SHP77 (cell line): ENCODE measurements at regions not wholly inside any gene's neighbourhood (a gene's known extent, or its start where the extent isn't known, plus 50 kb on each side); places are given as distances from the start of the nearest gene placed in this dataset.

Source experiments
- DNase-seq, 2 experiments: peaks; one replicate each; lab custom pipeline; 2025; lab: John Stamatoyannopoulos, UW

DNA sequence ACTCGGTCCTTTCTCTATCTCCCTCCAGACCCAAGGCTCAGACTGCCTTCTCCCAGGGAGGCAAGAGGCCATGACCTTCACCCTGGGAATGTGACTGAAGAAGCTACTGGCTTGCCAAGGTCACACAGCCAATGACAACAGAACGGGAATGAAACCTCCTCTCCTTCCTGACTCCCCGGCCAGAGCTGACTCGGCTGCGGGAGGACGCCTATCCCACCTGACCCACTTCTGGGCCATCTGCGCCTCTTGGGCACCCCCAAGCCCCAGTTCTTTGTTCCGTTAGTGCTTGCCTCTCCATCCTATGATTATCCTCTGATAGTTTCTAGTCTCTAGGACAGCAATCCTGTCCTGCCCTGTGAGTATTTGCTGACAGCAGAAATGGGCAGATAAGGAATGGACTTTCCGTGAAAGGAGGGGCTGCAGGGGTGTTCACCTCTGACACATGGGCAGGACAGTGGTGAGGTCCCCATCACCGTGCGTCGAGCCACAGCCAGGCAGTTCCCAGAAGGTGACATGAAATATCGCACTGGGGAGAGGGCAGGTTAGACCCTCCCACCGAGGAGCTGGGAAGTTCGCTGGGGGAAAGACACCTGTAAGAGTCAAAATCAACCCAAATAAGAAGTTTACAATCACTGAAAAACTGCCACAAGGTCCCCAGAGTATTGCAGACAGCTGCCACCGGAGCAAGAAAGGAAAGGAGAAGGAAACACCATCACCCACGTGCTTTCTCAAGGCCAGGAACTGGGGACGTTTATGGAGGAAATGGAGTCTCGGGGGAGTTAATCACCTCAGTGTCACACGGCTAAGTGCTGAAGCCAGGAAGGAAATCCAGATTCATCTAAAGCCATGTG, 63.0 kb downstream of the INSIG1 start:
- DNase-seq, result no peak

DNA sequence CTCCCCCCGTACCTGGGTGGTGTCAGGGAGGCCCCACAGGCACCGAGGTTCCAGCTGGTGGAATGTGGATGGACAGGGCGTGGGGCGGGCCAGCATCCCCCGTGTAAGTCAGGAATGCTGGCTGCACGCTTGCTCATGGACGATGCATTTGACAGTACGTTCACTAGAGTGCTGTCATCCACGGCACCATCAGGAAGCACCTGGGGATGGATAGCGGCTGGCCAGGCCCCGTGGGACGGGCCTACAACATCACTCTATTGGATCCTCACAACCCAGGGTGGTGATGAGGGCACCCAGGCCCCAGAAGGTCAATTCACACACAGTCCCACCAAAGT, 63.6 kb downstream of the INSIG1 start:
- no peak for DNase-seq

DNA sequence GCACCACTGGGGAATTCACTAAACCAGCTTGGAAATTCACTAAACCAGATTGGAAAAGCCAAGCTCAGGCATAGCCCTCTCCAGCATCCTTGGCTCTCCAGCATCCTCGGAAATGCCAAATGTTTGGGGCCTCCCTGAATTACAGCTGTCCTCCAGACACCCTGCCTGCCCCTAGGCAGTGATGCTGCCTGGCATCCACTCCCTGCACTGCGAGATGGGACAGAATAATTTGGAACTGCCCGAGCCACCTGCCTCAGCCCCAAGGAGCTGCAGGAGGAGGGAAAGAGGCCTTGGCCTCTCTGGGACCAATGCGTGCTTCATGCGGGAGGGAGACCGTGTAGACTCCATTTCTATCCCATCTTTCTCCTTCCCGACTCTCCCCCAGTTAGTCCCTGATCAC, 64.3 kb downstream of the INSIG1 start:
- DNase-seq, result no peak

DNA sequence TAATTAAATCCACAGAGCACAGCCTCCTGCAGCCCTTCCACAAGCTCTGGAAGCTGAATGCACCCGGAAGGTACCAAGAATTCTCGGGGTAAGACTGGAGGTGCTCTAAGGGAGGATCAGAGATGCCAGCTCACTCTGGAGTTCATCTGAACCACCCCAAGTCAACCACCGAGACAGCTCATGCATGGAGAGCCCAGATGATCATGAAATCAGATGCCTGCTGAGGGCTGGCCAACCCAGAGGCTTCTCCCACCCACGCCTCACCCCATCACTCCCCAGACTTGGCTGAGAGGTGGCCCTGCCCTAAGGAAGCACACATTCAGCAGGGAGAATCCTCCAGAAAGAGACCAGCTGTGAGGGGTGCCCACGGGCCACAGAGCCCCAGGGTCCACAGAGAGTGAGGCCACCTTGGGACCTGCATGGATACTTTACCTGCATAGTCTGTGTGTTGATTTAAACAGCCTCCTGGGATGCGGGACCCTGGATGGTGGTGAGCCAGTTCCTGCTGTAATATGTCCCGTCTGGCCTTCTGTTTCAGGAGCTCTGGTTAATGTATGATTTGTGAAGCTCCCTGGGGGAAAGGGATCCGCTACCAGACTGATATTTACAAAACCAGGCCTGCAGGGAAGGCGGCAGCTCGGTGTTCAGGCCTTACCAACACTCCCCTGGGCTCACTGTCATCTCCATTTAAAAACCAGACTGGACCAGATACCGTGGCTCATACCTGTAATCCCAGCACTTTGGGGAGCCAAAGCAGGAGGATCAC, 64.9 kb downstream of the INSIG1 start:
- no peak for DNase-seq

- no peak for DNase-seq
Measured at GRCh38 chr7:155363146-155363539, 65.5 kb downstream of the INSIG1 start.

GRCh38 chr7:155363852-155364600, 66.3 kb downstream of the INSIG1 start:
- DNase-seq, result no peak

DNA sequence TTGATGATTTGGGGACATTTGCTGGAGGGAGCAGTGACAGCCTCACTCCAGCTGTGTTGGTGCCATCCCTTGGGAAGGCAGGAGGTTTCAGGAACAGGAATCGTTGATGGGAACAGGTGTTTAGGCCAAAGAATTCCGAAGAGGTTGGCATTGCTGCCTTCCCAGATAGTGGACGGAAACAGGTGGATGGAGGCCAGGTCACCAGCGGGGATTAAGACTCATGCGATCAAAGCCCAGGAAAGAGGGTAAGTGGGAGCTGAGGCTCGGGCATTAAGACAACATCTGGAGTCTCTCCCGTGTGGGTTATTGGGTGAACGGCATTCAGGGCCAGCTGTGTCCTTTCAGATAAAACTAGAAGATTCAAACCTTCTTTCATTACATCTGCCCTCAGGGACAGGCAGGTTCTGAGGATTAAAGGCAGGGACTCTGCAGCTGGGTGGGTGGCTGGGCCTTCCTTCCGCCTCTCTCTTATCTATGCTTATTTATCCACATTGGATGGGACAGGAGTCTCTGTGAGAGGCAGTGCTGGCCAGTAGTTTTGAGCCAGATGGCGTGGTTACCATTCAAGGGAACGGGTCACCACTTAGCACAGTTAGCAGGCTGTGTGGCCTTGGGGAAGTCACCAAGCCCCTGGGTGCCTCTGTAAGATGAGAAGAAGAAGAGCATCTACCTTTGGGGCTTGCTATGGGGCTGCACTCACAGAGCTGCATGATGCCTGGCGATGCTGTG, 67.6 kb downstream of the INSIG1 start:
- no peak for DNase-seq

DNA sequence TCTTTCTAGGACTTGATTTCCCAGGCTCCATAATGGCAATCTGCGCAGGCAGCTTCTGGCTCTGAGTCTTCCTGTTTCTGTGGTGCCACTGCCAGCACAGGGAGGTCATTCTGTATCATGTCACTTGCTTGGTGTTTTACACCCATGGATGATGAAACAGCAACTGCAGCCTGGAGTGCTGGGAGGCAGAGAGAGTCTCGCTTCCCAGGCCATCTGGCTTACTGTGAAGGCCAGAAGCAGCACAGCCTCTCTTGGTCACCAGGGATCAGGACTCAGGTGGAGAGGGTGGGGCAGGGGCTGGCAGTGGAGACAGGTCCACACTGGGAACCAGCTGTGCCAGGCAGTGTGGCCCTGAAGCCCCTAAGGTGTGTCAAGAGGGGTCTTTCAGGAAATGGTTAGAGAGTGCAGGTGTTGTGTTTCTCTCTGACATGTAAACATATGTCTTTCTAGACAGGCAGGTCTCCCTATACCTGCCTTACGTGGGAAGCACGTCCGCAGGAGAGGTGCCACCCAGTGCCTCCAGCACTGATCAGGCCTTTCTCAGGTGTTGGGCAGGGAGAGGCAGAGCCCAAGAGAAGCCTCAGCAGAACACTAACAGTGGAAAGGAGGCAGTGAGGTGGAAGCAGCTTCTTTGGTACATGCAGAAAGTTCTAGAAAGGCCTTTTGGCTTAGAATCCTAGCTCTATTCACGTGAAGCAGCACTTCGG, 71.4 kb downstream of the INSIG1 start:
- DNase-seq, result no peak

GRCh38 chr7:155369766-155370165, 72.1 kb downstream of the INSIG1 start:
- no peak for DNase-seq

GRCh38 chr7:155371331-155371883, 73.7 kb downstream of the INSIG1 start:
- no peak for DNase-seq

- DNase-seq, result no peak
Measured at GRCh38 chr7:155371884-155372781, 74.5 kb downstream of the INSIG1 start.

GRCh38 chr7:155372782-155373358, 75.2 kb downstream of the INSIG1 start:
- no peak for DNase-seq

GRCh38 chr7:155373359-155374273, 75.9 kb downstream of the INSIG1 start:
- no peak for DNase-seq

DNA sequence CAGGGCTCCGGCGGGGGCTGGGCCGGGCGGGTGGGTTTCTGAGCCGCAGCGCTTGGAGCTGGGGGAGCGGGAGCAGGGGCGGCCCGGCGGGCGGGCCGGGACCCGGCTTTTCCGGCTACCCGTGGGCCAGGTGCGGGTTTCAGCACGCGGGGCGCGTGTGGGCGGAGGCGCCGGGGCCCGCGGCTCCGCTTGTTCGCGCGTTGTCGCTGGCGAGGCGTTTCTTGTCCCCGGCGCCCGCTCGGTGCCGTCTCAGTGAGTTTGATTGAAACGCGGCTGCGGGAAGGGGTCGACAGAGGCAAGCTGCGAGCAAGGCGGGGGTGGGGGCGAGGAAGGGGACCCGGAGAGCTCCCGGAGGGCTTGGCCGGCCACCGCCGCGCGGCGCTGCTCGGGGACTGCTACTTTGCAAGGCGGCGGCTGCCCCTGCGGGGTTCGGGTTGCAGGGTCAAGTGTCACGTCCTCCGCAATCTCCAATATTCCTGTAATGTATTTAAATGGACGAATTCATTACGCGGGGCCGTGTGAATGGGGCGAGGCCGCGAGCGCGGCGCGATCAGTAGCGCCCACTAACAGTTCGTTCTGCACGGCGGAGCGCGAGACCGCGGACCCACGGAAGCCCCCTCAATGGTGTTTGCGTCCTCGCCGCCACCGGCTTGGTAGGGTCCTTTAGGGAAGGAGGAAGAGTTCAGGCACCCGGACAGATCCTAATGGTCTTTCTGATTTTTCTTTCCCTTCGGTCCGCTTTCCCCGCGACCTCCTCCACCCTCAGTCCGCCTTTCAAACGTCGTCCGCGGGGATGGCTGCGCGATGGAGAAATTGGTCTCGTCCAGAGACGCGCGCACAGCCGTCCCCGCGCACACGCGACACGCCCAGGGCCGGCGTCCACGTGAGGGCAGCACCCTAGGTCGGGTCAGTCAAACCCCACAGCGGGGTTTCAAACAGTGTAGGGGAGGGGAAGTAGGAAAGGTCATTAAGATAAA, 76.9 kb downstream of the INSIG1 start:
- DNase-seq, result no peak

DNA sequence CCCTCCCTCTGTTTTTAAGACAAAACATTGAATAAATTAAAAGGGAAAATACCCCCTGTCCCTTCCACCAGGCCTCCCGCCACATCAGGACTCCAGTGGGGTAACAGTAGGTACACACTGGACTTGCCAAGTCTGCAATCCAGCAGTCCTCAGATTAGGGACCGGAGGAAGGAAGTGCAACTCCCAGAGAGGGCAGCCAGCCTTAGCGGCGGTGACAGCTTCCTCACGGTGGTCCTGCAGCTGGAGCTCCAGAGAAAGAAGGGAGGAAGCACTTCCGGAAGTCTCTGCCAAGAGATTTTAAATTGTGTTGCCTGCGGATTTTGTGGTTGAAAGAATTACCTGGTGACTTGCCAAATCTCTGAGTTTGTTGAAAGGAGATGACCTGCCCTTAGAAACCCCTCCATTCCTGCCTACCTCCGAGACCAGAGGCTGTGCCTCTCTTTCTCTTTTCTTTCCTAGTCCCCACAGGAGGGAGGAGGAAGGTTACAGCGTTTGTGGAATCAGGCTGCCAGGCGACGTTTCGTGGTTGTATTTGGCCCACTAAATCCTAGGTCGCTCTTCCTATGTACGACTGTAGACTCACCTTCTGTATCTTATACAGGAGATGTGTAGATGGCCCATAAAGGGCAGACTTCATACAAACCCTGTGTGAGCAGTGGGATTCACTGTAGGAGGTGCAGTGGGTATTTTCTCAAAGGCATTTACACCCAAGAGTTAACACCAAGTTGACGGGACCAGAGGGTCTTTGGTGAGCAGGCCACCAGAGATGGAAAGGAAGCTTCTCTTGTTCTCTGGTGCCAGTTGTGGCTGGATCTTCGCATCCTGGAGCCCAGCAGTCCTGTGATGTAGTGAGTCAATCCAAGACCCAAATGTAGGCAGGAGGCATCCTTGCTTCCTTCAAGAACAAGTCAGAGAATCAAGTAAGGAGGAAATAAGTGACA, 77.9 kb downstream of the INSIG1 start:
- no peak for DNase-seq
